ENCODE measurements at regions not wholly inside any gene's neighbourhood (a gene's known extent, or its start where the extent isn't known, plus 50 kb on each side); places are given as distances from the start of the nearest gene placed in this dataset.

DNA sequence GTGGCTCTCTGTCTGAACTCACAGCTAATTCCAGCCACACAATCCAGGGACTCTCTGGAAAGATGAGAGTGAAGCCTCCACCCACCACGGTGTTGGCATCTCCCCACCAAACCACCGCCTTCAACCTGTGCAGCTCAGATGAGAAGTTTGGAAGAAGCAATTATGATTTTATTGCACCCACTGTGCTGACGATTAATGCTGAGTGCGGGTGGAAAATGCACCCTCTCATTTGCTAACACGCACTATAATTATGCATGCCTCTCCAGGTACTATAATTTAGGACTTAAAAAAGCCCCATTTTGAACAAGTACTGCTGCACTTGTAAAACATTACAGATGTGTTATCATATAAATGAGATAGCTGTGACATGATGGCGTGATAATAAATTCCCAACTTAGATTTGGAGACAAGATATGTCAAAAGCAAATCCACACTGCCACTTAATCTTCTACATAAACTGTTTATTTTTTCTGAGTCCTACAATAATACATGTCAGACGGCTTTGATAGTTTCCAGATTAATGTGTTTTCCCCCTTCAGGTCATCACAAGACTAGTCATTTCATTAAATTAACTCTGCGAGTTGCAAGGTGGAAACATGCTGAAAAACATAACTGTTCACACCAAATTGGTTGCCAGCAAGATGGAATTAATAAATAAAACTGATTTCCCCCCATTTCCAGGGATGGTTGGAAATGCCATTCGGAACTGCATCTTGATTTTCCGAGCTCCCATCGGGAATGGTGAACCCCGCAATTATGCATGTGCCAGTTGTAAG lies 466.5 kb upstream of the MAF start:
- DNase-seq = no peak

DNA sequence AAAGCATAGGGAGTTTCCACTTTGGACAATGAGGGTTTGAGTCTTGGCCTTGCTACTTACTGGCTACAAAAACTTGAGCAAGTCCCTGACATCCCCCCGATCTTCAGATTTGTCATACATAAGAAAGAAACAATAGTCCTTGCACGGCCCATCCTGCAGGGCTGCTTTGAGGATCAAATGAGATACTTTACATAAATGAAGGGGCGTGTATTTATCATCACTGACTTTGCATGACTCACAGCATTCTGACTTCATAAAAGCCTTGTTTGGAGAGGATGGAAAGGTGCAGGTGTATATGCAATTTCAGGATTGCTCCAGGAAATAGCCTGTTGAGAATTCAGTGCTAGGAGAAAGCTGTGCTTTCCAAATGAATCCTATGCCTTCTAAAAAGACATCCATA lies 465.0 kb upstream of the MAF start:
- no peak for DNase-seq

DNA sequence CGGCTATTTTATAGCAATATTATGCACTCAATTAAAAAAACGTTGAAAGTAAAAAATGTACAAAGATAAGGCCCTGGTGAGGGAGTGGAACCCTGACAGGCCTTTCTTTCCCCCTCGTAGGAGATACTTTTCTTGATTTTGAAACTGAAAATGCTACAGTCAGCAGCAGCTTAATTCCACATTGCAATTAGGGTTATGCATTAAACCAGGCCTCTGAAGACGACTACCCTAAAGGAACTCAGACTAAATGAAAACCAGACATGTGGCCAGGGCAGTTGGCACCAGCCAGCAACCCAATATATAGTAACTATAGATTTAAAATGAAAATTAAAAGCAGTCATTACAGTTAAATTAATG lies 463.2 kb upstream of the MAF start:
- no peak for DNase-seq

DNA sequence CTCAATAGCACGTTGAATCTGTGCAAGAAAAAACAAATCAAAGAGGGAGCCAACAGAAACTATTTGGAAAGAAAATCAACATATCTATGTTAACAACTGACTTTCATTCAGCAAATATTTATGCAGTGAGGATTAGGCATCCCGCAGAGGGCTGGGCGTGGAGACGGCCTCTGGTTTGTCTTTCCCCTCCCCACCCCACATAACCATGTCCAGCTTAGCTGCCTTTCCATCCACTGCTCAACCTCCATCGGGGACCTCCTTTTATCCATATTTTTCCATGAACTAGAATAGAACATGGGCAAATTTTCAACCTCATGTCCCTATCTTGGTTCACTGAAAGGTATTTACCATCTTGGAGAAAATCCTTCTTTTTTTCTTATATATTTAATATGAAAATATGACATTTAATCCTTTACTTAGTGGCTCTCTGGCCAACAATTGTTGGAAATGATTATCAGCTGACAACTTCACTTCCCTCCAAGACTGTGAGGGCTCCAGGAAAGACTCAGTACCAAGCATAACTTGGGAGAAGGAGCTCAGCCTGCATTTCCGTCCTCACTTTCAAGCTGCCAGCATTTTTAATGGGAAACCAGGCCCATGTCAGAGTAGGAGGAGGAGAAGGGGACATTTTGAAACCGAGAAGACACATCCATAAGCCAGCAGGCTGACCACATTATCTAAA lies 462.6 kb upstream of the MAF start:
- DNase-seq = no peak

DNA sequence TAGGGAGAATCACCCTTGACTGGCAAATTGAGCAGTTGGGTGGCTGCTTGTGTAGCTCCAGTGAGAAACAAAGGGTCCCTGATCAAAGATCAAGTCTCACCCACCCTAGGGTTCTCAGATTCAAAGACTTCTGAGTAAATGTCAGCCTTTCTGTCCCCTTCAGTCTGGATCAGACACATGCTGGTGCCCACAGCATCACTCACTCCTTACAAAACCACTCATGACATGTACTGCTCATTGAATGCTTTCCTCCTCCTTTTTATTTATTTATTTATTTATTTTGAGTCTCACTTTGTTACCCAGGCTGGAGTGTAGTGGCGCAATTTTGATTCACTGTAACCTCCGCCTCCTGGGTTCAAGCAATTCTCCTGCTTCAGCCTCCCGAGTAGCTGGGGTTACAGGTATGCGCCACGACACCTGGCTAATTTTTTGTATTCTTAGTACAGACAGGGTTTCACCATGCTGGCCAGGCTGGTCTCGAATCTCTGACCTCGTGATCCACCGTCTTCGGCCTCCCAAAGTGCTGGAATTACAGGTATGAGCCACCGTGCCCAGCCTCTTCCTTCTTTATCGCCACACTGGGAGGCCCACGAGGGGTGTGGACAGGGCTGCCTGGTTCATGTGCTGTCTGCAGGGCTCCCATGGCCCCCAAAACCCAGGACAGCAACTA lies 462.0 kb upstream of the MAF start:
- DNase-seq = no peak

DNA sequence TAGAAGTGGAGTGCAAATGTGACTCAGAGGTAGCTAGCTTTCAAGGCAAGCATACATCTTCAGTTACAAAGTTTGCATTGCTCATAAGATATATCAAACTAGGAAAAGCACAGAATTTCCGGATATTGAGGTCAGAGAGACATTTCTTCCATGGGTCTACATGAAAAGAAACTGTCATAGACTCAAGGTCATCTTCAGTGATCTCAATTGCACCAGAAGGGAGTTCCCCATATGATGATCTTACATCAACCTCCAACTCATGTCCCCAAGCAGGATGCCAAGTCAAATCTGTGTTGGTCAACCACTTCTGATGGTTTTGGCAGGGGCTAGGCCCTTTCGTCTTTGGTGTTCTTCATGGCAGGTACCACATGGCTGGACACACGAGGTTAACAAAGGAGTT lies 459.9 kb upstream of the MAF start:
- peak; percentile 12 to 48 (median 22) for DNase-seq

DNA sequence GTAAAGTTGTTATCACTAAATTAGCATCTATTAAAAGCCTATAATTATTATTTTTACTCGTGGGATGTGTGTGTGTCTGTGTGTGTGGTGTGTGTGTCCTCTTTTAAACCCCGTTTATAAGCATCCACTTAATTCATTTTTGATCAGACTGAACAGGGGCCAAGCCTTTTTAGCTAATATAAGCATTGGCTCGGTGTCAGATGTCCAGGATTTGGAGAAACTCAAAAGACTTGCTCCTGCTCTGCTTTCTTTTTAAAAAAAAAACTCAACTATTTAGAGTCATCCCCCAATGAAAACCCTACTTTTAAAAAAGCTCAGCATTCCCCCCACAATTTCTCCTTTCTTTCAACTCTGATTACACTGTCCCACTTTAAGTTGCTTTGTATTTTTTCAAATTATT lies 459.3 kb upstream of the MAF start:
- no peak for DNase-seq

DNA sequence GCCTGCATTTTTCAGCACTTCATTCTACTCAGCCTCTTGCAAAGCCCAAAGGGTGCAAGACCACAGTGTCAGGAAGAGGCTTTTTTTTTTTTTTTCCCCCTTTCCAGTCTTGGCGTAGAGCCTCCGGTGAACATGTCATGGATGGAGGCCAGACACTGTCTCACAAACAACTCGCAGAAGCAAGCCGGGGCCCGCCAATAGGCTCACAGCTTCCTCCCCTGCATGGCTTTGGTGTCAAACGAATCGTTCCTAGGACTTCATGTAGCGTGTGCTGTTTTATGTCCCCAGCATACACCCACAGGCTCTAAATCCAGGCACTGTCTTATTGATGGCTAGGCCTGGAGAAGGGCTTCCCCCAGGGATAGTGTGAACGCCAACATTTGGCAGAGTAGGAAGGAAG lies 457.7 kb upstream of the MAF start:
- DNase-seq = no peak

DNA sequence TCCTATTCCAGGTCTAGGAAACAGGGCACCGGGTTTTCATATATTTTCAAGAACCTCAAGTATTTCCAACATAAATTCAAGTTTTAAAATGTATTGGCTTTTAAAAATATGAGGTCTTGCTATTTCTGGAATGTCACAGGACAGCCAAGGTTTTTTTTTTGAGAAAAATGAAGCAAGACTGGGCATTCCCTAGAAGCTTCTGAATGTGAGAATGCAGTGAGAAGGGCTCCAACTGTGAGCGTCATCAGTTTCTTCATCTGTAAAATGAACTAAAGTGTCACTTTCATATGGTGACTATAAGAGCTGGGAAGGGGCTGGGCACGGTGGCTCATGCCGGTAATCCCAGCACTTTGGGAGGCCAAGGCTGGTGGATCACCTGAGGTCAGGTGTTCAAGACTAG lies 455.8 kb upstream of the MAF start:
- DNase-seq = no peak

DNA sequence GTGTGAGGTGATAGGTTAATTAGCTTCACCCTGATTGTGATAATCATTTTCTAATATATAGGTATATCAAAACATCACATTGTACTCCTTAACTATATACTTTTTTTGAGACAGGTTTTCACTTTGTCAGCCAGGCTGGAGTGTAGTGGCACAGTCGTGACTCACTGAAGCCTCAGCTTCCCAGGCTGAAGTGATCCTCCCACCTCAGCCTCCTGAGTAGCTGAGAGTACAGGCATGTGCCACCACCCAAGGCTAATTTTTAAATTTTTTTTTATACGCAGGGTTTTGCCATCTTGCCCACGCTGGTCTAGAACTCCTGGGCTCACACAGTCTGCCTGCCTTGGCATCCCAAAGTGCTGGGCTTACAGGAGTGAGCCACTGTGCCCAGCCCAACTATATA lies 455.3 kb upstream of the MAF start:
- no peak for DNase-seq

DNA sequence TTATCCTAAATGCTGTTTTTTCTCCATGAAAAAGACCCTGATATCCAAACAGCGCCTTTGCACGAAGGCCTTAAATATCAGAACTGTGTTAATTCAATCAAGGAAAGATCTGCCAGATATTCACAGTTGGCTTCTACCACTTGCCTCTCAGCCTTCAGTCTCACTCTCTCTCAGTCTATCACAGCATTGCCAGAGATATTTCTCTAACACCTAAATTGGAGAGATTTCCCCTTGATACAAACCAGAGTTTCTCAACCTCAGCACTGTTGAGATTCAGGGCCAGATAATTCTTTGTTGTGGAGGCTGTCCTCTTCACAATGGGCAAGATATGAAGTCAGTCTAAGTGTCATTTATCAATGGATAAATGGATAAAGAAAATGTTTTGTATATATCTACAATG lies 454.1 kb upstream of the MAF start:
- no peak for DNase-seq

DNA sequence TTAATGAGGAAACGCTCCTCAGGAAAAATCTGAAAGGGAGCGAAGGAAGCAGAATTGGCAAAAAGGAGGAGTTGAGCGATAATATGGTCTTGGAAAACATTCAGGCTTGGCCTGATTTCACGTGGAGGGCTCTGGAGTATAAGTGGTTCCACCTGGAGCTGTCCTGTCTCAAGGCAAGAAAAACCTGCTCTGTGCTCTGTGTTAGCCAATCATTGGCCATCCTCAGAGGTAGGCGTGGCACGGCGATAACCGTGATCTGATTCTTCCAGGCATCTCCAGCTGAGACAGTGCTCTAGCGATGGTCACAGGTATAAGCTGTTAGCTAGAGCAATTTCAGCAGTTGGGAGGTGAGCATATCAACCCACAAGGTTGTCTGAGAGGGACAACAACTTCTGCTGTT lies 450.5 kb upstream of the MAF start:
- DNase-seq = no peak

DNA sequence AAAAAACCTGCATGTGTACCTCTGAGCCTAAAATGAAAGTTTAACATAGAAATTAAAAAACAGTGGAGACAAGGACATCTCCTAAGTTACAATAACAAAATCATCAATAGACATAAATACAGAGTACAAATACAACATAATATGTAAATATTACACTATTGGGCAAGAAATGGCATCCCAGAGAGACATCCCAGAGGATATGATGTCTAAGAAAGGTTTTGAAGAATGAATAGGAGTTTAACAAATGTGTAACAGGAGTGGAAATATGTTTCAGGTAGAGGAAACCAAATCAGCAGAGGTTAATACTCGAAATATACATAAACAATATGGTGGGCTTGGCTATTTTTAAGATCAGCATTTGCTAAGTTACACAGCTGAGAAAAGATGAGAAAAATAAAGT lies 447.7 kb upstream of the MAF start:
- no peak for DNase-seq

DNA sequence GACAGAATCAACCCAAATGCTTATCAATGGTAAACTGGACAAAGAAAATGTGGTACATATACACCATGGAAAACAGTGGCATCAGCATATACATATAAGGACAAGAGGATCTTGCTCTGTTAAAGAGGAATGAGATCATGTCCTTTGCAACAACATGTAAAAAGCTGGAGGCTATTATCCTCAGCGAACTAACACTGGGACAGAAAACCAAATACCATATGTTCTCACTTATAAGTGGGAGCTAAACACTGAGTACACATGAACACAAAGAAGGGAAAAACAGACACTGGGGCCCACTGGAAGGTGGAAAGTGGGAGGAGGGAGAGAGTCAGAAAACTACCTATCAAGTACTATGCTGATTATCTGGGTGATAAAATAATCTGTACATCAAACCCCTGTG lies 447.3 kb upstream of the MAF start:
- DNase-seq = no peak

DNA sequence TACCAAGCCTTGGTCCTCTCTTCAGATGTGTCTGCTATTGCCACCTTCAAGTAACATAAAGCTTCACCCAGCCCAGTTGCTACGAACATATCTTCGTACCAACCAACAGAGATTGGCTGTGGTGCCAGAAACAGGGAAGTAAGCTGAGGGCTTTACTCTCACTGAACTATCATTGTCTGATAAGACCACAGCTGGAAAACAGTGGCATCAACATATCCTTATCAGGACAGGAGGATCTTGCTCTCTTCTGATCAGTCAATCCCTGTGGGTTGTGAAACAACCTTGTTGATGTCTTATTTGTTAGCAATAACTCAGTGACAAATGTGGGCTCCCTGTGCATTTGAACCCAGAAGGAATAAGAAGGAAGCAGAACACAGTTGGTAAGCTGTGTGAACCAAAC lies 446.3 kb upstream of the MAF start:
- no peak for DNase-seq

DNA sequence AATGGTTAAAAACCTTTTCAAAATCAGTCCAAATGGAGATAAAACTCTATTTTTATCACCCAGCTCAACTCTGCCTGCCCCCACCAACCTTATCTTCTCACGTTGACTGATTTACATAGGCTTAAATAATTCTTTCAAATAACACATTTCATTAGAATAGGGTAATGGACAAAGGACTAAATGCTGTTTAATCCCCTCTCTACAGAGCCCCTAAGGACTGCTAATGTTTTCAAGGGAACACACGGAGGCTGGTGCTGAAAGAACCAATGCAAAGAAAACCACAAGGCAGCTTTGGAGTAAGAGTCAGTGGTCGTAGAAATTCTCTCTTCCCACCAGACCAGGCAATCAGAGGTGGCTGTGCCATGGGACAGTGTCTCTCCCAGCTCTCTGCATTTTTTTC lies 445.7 kb upstream of the MAF start:
- no peak for DNase-seq

DNA sequence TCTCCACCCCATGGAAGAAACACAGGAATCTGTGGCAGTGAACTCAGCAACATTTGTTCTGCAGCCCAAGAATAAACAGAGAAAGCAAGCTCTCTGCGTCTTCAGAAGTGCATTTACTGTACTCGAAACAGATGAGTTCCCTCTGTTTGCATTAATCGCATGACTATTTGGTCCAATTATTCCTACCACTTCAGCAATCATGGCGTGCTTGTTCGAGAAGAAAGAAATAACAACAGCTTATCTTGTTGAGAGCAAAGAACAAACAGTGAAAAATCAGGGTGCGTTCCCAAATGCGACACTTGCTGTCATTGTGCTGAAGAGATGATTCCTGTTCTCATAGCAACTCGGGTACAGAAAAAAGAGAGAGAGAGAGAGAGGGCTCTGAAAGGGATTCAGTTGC lies 445.3 kb upstream of the MAF start:
- DNase-seq = no peak

DNA sequence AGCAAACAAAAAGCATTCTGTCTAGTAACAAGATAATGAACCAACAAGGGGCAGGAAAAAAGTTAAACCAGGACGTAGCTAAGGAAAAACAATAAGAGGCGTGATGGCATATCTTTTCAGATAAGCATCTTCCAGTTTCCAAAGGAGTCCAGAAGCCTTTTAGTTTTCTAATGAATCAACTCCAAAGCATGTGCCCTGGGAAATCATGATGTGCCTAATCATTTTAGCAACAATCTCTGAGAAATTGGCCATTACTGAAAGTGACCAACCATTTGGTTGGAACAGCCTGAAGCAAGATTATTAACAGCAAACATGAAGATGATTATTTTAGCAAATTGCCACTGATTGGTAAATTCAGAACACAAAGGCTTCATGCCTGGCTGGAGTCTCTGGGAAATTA lies 440.9 kb upstream of the MAF start:
- no peak for DNase-seq

DNA sequence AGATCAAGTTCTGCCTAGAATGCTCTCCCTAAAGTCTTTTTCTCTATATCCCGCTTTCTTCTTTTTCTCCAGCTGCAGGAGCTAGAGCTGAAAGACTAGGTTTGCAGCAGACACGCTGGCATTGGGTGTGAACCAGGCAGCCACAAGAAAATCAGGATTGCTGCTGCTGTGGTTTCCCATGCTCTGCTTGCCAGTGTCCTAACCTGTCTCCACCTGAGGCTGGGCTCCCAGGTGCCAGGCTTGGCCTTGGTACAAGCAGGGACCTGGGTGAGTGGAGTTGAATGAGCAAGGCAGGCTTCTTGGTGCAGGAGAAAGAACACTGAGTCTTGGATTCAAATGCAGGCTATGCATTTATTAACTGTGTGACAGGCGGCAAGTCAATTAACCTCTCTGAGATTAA lies 440.3 kb upstream of the MAF start:
- no peak for DNase-seq

DNA sequence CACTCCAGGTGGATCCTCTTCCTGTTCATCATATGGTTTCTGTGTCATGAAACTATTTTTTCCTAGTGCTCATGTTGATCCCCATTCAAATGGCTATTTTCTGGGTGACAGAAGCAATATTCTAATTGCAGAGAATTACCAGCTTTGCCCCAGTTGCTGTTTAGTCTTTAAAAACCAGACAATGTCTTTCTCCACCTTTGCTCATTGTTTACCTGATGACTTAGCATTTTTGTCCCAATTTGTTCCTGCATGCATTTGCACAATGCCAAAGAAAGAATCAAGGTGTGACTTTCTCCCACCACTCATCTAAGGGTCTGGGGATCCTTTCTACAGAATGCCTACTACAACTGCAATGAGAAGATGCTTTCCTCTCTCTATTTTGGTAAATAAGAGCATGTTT lies 439.9 kb upstream of the MAF start:
- DNase-seq = no peak

DNA sequence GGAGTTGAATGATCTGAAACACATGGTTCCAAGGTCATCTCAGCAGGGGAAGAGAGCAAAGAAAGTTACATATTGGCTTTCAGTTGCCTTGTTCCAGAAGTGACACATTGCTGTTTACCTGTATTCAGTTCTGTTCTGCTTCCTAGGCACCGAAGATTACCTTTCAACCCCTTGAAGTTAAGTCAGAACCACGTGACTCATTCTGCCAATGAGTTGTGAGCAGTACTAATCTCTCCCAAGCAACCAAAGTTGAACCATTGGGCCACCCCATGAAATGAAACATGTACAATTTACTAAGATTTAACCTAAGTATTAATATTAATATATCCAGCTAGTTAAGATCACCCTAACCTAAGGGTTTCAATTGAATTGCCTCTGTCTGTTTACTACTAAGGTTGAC lies 439.2 kb upstream of the MAF start:
- no peak for DNase-seq

DNA sequence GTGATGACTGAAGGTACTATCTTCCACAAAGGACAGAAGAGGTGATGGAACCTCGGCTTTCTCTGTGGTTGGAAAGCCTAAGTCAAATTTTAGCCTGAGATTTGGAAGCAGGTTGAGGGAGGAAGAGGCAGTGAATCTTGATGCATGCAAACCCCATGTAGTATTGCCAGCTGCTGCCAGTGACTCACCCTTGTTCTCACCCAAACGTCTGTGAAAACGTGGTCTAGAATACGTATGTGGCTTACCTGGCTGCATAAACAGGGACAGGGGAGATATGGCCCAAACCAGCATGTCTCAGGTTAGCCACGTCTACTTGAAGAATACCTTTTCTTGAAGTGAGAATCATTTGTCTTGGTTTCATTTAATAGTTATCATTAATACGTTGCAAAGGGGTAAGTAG lies 438.0 kb upstream of the MAF start:
- no peak for DNase-seq

DNA sequence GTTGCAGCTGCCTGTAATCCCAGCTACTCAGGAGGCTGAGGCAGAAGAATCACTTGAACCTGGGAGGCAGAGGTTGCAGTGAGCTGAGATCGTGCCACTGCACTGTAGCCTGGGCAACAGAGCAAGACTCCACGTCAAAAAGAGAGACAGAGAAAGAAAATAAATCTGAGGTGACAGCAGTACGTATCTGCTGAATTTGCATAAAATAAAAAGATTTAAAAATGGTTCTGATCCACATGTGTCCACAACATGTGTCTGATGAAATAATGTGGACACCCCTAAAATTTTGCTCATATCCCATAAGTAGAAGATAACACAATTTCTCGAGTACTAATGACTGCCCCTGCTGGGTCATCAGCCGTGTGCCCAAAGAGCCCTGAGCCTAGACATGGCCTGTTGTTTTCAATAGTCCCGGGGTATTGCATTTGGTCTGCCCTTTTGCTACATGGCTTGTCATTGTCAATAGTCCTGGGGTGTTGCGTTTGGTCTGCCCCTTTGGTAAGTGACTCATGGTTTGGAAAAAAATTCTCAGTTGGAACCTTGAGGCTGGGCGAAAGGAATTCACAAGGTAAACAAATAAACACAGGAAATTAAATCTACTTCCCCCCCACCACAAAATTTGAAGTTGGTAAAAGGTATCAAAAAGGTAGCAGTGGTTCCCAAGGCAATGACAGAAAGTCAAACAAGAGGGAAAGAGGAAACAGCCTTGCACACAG lies 434.6 kb upstream of the MAF start:
- no peak for DNase-seq

DNA sequence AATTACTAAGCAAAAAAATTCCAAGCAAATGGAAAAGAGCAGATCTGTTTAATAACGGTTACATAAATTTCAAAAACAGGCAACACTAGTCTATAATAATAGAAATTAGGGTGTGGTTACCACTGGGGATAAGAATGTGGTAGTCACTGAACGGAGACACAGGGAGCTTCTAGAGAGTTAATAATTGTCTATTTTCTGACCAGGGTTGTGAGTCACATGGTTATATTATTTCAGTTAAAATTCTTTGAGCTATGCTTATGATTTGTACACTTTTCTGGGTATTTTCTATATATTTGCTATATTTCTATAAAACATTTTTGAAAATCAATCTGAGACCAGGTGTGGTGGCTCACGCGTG lies 433.9 kb upstream of the MAF start:
- DNase-seq = no peak
